PC-3 (cell line): ENCODE measurements at regions not wholly inside any gene's neighbourhood (a gene's known extent, or its start where the extent isn't known, plus 50 kb on each side); places are given as distances from the start of the nearest gene placed in this dataset.

Experiments used
- ATAC-seq: fragments of 200-7000 bp; cut with Tn5 transposase; 2 replicates; pipeline ENCODE4 v1.9.1; 2020; ENCODE audit warnings: mild to moderate bottlenecking, moderate library complexity
- BruUV-seq: library from RNA; stranded (reverse); fragments of 400-500 nt; replicated peaks from 2 replicates; lab custom pipeline; 2021; lab: Mats Ljungman, UMichigan
- CTCF ChIA-PET: fragments of 300-600 bp; sonication (Branson Sonifier 250); formaldehyde crosslinking; loops from one replicate; lab custom pipeline; 2022; ENCODE audit warnings: antibody characterized with exemption; lab: Charles Lee
- POLR2A ChIA-PET: fragments of 300-600 bp; sonication (Branson Sonifier 250); formaldehyde crosslinking; loops from one replicate; lab custom pipeline; 2022; ENCODE audit warnings: antibody characterized with exemption; ENCODE audit not compliant: unreplicated experiment; lab: Charles Lee
- DNase-seq: peaks from one replicate; pipeline ENCODE4 v3.0.0-alpha.2; 2015
- H2AFZ ChIP-seq: fragments of 300-600 bp; sonication (generic); 2 replicates; pipeline ENCODE4 v1.6.0; 2016; ENCODE audit warnings: antibody characterized with exemption, low read length
- H3F3A ChIP-seq: fragments of 300-600 bp; sonication (generic); one replicate; pipeline ENCODE4 v1.6.0; 2017; ENCODE audit warnings: antibody characterized with exemption, low read length, control low read depth, mild to moderate bottlenecking; ENCODE audit not compliant: unreplicated experiment
- H3K27ac ChIP-seq: fragments of 300-600 bp; sonication (generic); 2 replicates; pipeline ENCODE4 v1.5.1; 2016; ENCODE audit warnings: mild to moderate bottlenecking, low read length
- H3K27me3 ChIP-seq: fragments of 300-600 bp; sonication (generic); 2 replicates; pipeline ENCODE4 v1.6.1; 2016; ENCODE audit warnings: low read length, mixed read lengths
- H3K36me3 ChIP-seq: fragments of 300-600 bp; sonication (generic); 2 replicates; pipeline ENCODE4 v1.6.1; 2016; ENCODE audit warnings: low read depth, mixed run types, low read length, mixed read lengths
- H3K4me1 ChIP-seq: fragments of 300-600 bp; sonication (generic); 2 replicates; pipeline ENCODE4 v1.5.1; 2016; ENCODE audit warnings: low read length; ENCODE audit not compliant: insufficient read depth
- H3K4me2 ChIP-seq: fragments of 300-600 bp; sonication (generic); 2 replicates; pipeline ENCODE4 v1.6.0; 2016; ENCODE audit warnings: low read length
- H3K4me3 ChIP-seq: fragments of 300-600 bp; sonication (generic); 2 replicates; pipeline ENCODE4 v1.5.1; 2016; ENCODE audit warnings: mild to moderate bottlenecking, low read length, mixed read lengths
- H3K79me2 ChIP-seq: fragments of 300-600 bp; sonication (generic); 2 replicates; pipeline ENCODE4 v1.6.1; 2017; ENCODE audit warnings: low read length, mixed read lengths
- H3K9ac ChIP-seq: fragments of 300-600 bp; sonication (generic); 2 replicates; pipeline ENCODE4 v1.6.0; 2016; ENCODE audit warnings: mild to moderate bottlenecking, low read length
- H3K9me2 ChIP-seq: fragments of 300-600 bp; sonication (generic); replicated peaks from 2 replicates; pipeline ENCODE4 v1.6.1; 2016; ENCODE audit warnings: mixed run types, low read length, mixed read lengths
- H3K9me3 ChIP-seq: fragments of 300-600 bp; sonication (generic); 2 replicates; pipeline ENCODE4 v1.6.1; 2016; ENCODE audit warnings: low read length, mixed read lengths
- H4K20me1 ChIP-seq: fragments of 300-600 bp; sonication (generic); 2 replicates; pipeline ENCODE4 v1.6.1; 2016; ENCODE audit warnings: low read length, mixed read lengths
- CTCF ChIP-seq: fragments of 300-600 bp; sonication (generic); conservative IDR thresholded peaks from 2 replicates; pipeline ENCODE4 v1.5.1; 2017; ENCODE audit warnings: antibody characterized with exemption, low read depth, mild to moderate bottlenecking, low read length
- EZH2 ChIP-seq: fragments of 300-600 bp; sonication (generic); IDR thresholded peaks from one replicate; pipeline ENCODE4 v1.6.1; 2017; ENCODE audit warnings: antibody characterized with exemption, mild to moderate bottlenecking, low read length; ENCODE audit not compliant: unreplicated experiment
- EZH2phosphoT487 ChIP-seq: fragments of 300-600 bp; sonication (generic); IDR thresholded peaks from 2 replicates; pipeline ENCODE4 v1.6.1; 2018; ENCODE audit warnings: mild to moderate bottlenecking, antibody characterized with exemption, low read length, borderline replicate concordance
- intact Hi-C: fragments of 100-400 bp; cut with micrococcal nuclease; formaldehyde crosslinking; loops from 2 replicates; pipeline ENCODE4 v1.9.0; 2023

GRCh38 chr3:144777906-144778305 lies 806.3 kb downstream of the DIPK2A start:
- Histone ChIP-seq H3K9me2 (no peaks in the 10 kb centered on the region), H2AFZ (no peak overlapping the region), H3F3A (no peaks in the 10 kb centered on the region), H3K27ac (no peak overlapping the region), H3K4me2 (no peak overlapping the region), H3K4me1 (no peaks in the 10 kb centered on the region), H3K36me3 (no peaks in the 10 kb centered on the region), H3K9ac (no peak overlapping the region), H3K79me2 (no peaks in the 10 kb centered on the region), H3K27me3 (no peaks in the 10 kb centered on the region), H3K9me3 (no peaks in the 10 kb centered on the region), H3K4me3 (no peak overlapping the region), H4K20me1 (no peaks in the 10 kb centered on the region)
- intact Hi-C loops = loop anchor here (10.0 kb wide), 1 partner anchor 987 kb away; no protein-coding TSS in a partner anchor
- BruUV-seq = no TSS peak
- CTCF ChIA-PET = no interaction called here
- ATAC-seq = no peak
- TF ChIP-seq EZH2phosphoT487 (no peak), EZH2 (no peak), CTCF (no peak)
- no peak for DNase-seq
- POLR2A ChIA-PET = no interaction called here

DNA sequence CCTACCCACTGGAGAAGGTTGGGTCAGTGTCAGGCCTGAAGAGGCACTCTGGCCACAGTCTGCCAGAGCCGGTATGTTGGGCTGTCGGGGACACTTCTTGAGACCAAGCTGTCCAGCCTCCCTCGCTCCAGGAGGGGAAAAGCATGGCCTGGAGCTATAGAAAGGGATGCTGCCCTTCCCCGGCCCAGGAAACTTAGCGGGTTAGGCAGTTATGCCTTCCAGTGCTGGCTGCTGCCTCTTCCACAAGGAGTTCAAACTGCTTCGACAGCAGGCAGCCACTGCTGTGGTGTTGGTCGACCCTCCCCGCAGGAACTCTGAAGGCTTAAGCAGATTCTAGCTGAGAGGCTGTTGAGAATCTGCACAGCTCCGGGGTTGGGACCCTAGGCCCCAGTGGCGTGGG lies 819.4 kb downstream of the DIPK2A start:
- Histone ChIP-seq H3K79me2 (no peaks in the 10 kb centered on the region), H3K9ac (no peak overlapping the region), H3K4me1 (no peaks in the 10 kb centered on the region), H3K36me3 (no peaks in the 10 kb centered on the region), H4K20me1 (no peaks in the 10 kb centered on the region), H3K9me2 (no peaks in the 10 kb centered on the region), H3K9me3 (no peaks in the 10 kb centered on the region), H3K27me3 (no peaks in the 10 kb centered on the region), H3F3A (no peaks in the 10 kb centered on the region), H3K4me2 (no peak overlapping the region), H3K27ac (no peak overlapping the region), H2AFZ (no peak overlapping the region), H3K4me3 (no peak overlapping the region)
- intact Hi-C loops = no loop called here
- DNase-seq (no peak), ATAC-seq (no peak)
- ChIA-PET POLR2A (no interaction called here), CTCF (no interaction called here)
- no TSS peak for BruUV-seq
- TF ChIP-seq EZH2 (no peak), CTCF (no peak), EZH2phosphoT487 (no peak)

- Histone ChIP-seq H3K4me2 (no peak overlapping the region), H3K4me3 (no peak overlapping the region), H2AFZ (no peak overlapping the region), H3K36me3 (no peaks in the 10 kb centered on the region), H4K20me1 (no peaks in the 10 kb centered on the region), H3K9ac (no peak overlapping the region), H3K27ac (no peak overlapping the region), H3K9me2 (no peaks in the 10 kb centered on the region), H3F3A (no peaks in the 10 kb centered on the region), H3K4me1 (no peaks in the 10 kb centered on the region), H3K9me3 (no peaks in the 10 kb centered on the region), H3K79me2 (no peaks in the 10 kb centered on the region), H3K27me3 (no peaks in the 10 kb centered on the region)
- ATAC-seq (no peak), DNase-seq (no peak)
- no TSS peak for BruUV-seq
- intact Hi-C loops = no loop called here
- TF ChIP-seq CTCF (no peak), EZH2phosphoT487 (no peak), EZH2 (no peak)
- POLR2A ChIA-PET = no interaction called here
- CTCF ChIA-PET = no interaction called here
Measured at GRCh38 chr3:144801890-144802289, 830.3 kb downstream of the DIPK2A start.
